ENCODE measurements at regions not wholly inside any gene's neighbourhood (a gene's known extent, or its start where the extent isn't known, plus 50 kb on each side); places are given as distances from the start of the nearest gene placed in this dataset.
"Not testable (repeated sequence)": the region's sequence is repeated elsewhere in the genome, so short reads cannot be mapped to it uniquely, and the experiment has no call there.

- DNase-seq, result no peak
Measured at GRCh38 chr3:145899241-145899640, 261.7 kb downstream of the PLOD2 start.

GRCh38 chr3:145900056-145900829 lies 260.7 kb downstream of the PLOD2 start:
- no peak for DNase-seq

- DNase-seq, result no peak
Measured at GRCh38 chr3:145902166-145902565, 258.8 kb downstream of the PLOD2 start.

GRCh38 chr3:145903472-145904013 lies 257.4 kb downstream of the PLOD2 start:
- no peak for DNase-seq

GRCh38 chr3:145904138-145904537 lies 256.8 kb downstream of the PLOD2 start:
- no peak for DNase-seq

- peak; percentile 2 for DNase-seq
Measured at GRCh38 chr3:145906301-145906700, 254.7 kb downstream of the PLOD2 start.

GRCh38 chr3:145906755-145907154 lies 254.2 kb downstream of the PLOD2 start:
- DNase-seq, result no peak

GRCh38 chr3:145911016-145911415 lies 250.0 kb downstream of the PLOD2 start:
- DNase-seq, result no peak

GRCh38 chr3:145915787-145916186 lies 245.2 kb downstream of the PLOD2 start:
- no peak for DNase-seq

- not testable (repeated sequence) for DNase-seq
Measured at GRCh38 chr3:145927736-145928135, 233.2 kb downstream of the PLOD2 start.

GRCh38 chr3:145936971-145937370 lies 224.0 kb downstream of the PLOD2 start:
- DNase-seq, result no peak

- DNase-seq, result no peak
Measured at GRCh38 chr3:145939431-145939830, 221.6 kb downstream of the PLOD2 start.

GRCh38 chr3:145942052-145942451 lies 218.9 kb downstream of the PLOD2 start:
- no peak for DNase-seq

- DNase-seq, result no peak
Measured at GRCh38 chr3:145943952-145944351, 217.0 kb downstream of the PLOD2 start.

GRCh38 chr3:145951441-145951840 lies 209.5 kb downstream of the PLOD2 start:
- DNase-seq, result no peak

- no peak for DNase-seq
Measured at GRCh38 chr3:145952536-145952935, 208.4 kb downstream of the PLOD2 start.

GRCh38 chr3:145953316-145953715 lies 207.7 kb downstream of the PLOD2 start:
- DNase-seq, result no peak

- DNase-seq, result no peak
Measured at GRCh38 chr3:145959457-145960088, 201.4 kb downstream of the PLOD2 start.

GRCh38 chr3:145963111-145963510 lies 197.9 kb downstream of the PLOD2 start:
- no peak for DNase-seq

GRCh38 chr3:145967043-145967442 lies 193.9 kb downstream of the PLOD2 start:
- DNase-seq, result no peak

- DNase-seq, result no peak
Measured at GRCh38 chr3:145971186-145971585, 189.8 kb downstream of the PLOD2 start.

- DNase-seq, result no peak
Measured at GRCh38 chr3:145972851-145973250, 188.1 kb downstream of the PLOD2 start.

- no peak for DNase-seq
Measured at GRCh38 chr3:145981056-145981455, 179.9 kb downstream of the PLOD2 start.

GRCh38 chr3:145983101-145983500 lies 177.9 kb downstream of the PLOD2 start:
- DNase-seq, result no peak
